ENCODE measurements at regions not wholly inside any gene's neighbourhood (a gene's known extent, or its start where the extent isn't known, plus 50 kb on each side); places are given as distances from the start of the nearest gene placed in this dataset.
"Not testable (repeated sequence)": the region's sequence is repeated elsewhere in the genome, so short reads cannot be mapped to it uniquely, and the experiment has no call there.

DNA sequence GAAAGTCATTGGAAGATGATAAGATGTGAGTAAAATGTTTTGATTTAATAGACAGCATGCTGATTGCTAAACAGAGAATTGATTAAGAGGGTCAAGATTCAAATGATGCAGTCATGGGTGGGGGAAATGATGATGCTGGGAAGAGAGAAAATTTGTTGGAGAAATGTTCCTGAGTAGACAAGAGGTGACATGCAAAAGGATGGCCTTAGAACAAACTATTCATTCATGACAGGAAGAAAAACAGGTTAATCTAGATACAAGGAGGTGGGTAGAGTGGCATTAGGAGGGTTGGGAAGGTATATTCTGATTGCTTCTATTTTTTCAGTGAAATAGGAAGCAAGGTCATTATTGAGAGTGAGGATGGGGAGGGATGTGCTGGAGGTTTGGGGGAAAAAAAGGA, 146.7 kb downstream of the SEM1 start:
- Histone ChIP-seq H3K4me1 (replicated peaks) (no peaks in the 10 kb centered on the region), H3K4me3 (no peak overlapping the region), H3K27me3 (replicated peaks; ENCODE audit: insufficient read depth) (no peaks in the 10 kb centered on the region), H3K36me3 (no peaks in the 10 kb centered on the region), H3K9me3 (no peaks in the 10 kb centered on the region), H3K27ac (no peak overlapping the region)
- TF ChIP-seq POLR2AphosphoS5 (IDR thresholded peaks at IDR 0.05) (no peak), POLR2A (IDR thresholded peaks at IDR 0.05) (no peak)
- TF ChIP-seq, protein P1, sequence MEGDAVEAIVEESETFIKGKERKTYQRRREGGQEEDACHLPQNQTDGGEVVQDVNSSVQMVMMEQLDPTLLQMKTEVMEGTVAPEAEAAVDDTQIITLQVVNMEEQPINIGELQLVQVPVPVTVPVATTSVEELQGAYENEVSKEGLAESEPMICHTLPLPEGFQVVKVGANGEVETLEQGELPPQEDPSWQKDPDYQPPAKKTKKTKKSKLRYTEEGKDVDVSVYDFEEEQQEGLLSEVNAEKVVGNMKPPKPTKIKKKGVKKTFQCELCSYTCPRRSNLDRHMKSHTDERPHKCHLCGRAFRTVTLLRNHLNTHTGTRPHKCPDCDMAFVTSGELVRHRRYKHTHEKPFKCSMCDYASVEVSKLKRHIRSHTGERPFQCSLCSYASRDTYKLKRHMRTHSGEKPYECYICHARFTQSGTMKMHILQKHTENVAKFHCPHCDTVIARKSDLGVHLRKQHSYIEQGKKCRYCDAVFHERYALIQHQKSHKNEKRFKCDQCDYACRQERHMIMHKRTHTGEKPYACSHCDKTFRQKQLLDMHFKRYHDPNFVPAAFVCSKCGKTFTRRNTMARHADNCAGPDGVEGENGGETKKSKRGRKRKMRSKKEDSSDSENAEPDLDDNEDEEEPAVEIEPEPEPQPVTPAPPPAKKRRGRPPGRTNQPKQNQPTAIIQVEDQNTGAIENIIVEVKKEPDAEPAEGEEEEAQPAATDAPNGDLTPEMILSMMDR (IDR thresholded peaks at IDR 0.05), result no peak
- intact Hi-C loops (cut with DNase I), result no loop called here
- DNase-seq (ENCODE audit: low spot score), result no peak

DNA sequence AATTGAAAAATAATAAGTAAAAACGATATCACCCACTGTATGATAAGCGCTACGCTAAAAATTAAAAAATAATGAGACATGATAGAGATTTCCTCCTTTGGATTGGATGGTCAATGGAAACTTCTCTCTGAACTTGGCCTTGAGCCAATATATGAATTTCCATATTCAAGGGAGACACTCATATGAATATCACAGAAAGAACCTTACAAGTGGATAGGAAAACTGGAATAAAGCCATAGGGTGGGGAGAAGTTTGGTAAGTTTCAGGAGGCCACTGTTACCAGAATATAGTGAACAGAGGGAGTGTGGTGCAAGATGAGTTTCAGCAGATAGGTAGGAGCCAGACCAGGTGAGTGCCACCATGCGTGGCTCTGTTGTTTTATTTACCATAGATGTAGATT, 147.2 kb downstream of the SEM1 start:
- Histone ChIP-seq H3K9me3 (no peaks in the 10 kb centered on the region), H3K4me1 (replicated peaks) (no peaks in the 10 kb centered on the region), H3K27ac (no peak overlapping the region), H3K36me3 (no peaks in the 10 kb centered on the region), H3K4me3 (no peak overlapping the region), H3K27me3 (replicated peaks; ENCODE audit: insufficient read depth) (no peaks in the 10 kb centered on the region)
- intact Hi-C loops (cut with DNase I), result no loop called here
- no peak for DNase-seq (ENCODE audit: low spot score)
- TF ChIP-seq, protein P1 (IDR thresholded peaks at IDR 0.05), result no peak
- TF ChIP-seq POLR2A (IDR thresholded peaks at IDR 0.05) (no peak), POLR2AphosphoS5 (IDR thresholded peaks at IDR 0.05) (no peak)
- 69% methylated on average over 4 of the region's 4 CpGs for WGBS

DNA sequence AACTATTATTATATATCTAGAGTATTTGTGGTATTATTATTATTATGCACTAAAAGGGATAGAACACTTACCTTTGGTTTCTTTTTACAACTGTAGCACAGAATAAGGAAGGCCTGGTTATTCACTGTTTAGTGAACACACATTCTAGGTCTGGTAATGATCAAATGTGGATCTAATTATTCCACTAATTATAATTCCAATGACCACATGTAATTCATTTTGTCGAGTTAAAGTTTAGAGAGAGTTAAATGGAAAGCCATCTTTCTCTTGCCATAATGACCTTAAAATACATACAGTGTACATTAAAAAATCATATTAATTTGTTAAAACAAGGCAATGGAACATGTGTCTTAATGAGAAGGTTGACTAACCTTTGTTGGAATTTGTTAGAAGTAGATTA, 147.8 kb downstream of the SEM1 start:
- no peak overlapping the region for H3K27ac ChIP-seq
- no peaks in the 10 kb centered on the region for H3K27me3 ChIP-seq (replicated peaks; ENCODE audit: insufficient read depth)
- no peaks in the 10 kb centered on the region for H3K4me1 ChIP-seq (replicated peaks)
- WGBS, result 90% methylated on average over 1 of the region's 1 CpG
- H3K4me3 ChIP-seq, result no peak overlapping the region
- H3K36me3 ChIP-seq, result no peaks in the 10 kb centered on the region
- DNase-seq (ENCODE audit: low spot score), result no peak
- intact Hi-C loops (cut with DNase I), result no loop called here
- no peaks in the 10 kb centered on the region for H3K9me3 ChIP-seq
- TF ChIP-seq POLR2A (IDR thresholded peaks at IDR 0.05), result no peak
- no peak for TF ChIP-seq POLR2AphosphoS5 (IDR thresholded peaks at IDR 0.05)
- TF ChIP-seq, protein P1 (IDR thresholded peaks at IDR 0.05), result no peak

DNA sequence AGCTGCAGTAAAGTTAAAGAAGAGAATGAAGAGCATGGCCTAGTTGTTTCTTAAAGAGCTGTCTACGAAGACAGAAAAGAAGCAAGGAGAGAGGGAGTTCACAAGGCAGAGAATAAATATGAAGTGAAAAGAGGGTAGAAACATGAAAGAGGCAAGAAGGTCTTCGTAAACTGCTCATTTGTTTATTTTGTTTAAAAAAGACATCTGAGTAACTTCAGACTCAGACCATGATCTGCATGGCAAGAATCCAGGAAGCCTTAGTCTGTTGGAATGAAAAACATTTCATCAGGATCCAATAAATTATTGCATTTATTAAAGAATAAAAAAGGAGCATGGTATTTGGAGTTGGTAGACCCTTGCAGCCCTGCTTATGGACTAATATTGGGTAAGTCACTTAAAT, 151.1 kb downstream of the SEM1 start:
- no peak overlapping the region for H3K27ac ChIP-seq
- H3K4me1 ChIP-seq (replicated peaks), result no peaks in the 10 kb centered on the region
- H3K9me3 ChIP-seq, result no peaks in the 10 kb centered on the region
- no peak for TF ChIP-seq POLR2A (IDR thresholded peaks at IDR 0.05)
- TF ChIP-seq, protein P1 (IDR thresholded peaks at IDR 0.05), result no peak
- TF ChIP-seq POLR2AphosphoS5 (IDR thresholded peaks at IDR 0.05), result no peak
- no peak overlapping the region for H3K4me3 ChIP-seq
- H3K27me3 ChIP-seq (replicated peaks; ENCODE audit: insufficient read depth), result no peaks in the 10 kb centered on the region
- 38% methylated on average over 2 of the region's 2 CpGs for WGBS
- DNase-seq (ENCODE audit: low spot score), result no peak
- intact Hi-C loops (cut with DNase I), result no loop called here
- H3K36me3 ChIP-seq, result no peaks in the 10 kb centered on the region

DNA sequence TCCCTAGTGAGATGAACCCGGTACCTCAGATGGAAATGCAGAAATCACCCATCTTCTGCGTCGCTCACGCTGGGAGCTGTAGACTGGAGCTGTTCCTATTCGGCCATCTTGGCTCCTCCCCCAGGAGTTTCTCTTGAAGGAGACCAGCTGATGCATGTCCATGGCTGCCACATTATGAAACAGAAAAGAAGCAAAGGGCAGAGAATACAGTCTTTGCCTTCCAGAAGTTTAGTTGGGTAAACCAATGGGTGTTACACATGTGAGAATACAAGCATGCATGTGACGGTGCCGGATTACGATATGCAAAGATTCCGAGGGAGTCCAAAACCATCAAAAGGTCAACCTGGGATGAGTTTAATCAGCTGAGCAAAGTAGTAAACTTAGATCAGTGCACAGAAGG, 151.6 kb downstream of the SEM1 start:
- no peak overlapping the region for H3K4me3 ChIP-seq
- H3K36me3 ChIP-seq, result no peaks in the 10 kb centered on the region
- H3K4me1 ChIP-seq (replicated peaks), result no peaks in the 10 kb centered on the region
- no peak for DNase-seq (ENCODE audit: low spot score)
- no peak for TF ChIP-seq POLR2A (IDR thresholded peaks at IDR 0.05)
- TF ChIP-seq POLR2AphosphoS5 (IDR thresholded peaks at IDR 0.05), result no peak
- TF ChIP-seq, protein P1 (IDR thresholded peaks at IDR 0.05), result no peak
- no peaks in the 10 kb centered on the region for H3K27me3 ChIP-seq (replicated peaks; ENCODE audit: insufficient read depth)
- no peak overlapping the region for H3K27ac ChIP-seq
- WGBS, result 95% methylated on average over 9 of the region's 9 CpGs
- H3K9me3 ChIP-seq, result no peaks in the 10 kb centered on the region
- intact Hi-C loops (cut with DNase I), result no loop called here

DNA sequence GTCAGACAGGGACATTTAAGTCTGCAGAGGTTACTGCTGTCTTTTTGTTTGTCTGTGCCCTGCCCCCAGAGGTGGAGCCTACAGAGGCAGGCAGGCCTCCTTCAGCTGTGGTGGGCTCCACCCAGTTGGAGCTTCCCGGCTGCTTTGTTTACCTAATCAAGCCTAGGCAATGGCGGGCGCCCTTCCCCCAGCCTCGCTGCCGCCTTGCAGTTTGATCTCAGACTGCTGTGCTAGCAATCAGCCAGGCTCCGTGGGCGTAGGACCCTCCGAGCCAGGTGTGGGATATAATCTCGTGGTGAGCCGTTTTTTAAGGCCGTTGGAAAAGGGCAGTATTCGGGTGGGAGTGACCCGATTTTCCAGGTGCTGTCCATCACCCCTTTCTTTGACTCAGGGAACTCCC, 152.0 kb downstream of the SEM1 start:
- H3K27ac ChIP-seq; H3K9me3 ChIP-seq; H3K36me3 ChIP-seq; DNase-seq (ENCODE audit: low spot score); H3K4me3 ChIP-seq; H3K27me3 ChIP-seq (replicated peaks; ENCODE audit: insufficient read depth); H3K4me1 ChIP-seq (replicated peaks); intact Hi-C loops (cut with DNase I): not testable (repeated sequence)
- WGBS, result 72% methylated on average over 12 of the region's 13 CpGs
